Fibroblast of mammary gland (primary cell): ENCODE measurements at regions not wholly inside any gene's neighbourhood (a gene's known extent, or its start where the extent isn't known, plus 50 kb on each side); places are given as distances from the start of the nearest gene placed in this dataset.
"Not testable (repeated sequence)": the region's sequence is repeated elsewhere in the genome, so short reads cannot be mapped to it uniquely, and the experiment has no call there.

Source experiments
- DNase-seq: peaks from one replicate; pipeline ENCODE4 v3.0.0-alpha.2; 2010; ENCODE audit warnings: low read depth
- H3K4me3 ChIP-seq: 2 replicates; pipeline ENCODE4 v1.5.1; 2011; ENCODE audit warnings: low read depth, mild to moderate bottlenecking, low read length, moderate library complexity; ENCODE audit not compliant: control insufficient read depth
- TF ChIP-seq, protein P1 (sequence below): conservative IDR thresholded peaks from 2 replicates; pipeline ENCODE4 v1.5.1; 2011; ENCODE audit warnings: low read depth, low read length, inconsistent platforms; ENCODE audit not compliant: control insufficient read depth, insufficient read depth

- no peak for DNase-seq
- no peak overlapping the region for H3K4me3 ChIP-seq
- TF ChIP-seq, protein P1, sequence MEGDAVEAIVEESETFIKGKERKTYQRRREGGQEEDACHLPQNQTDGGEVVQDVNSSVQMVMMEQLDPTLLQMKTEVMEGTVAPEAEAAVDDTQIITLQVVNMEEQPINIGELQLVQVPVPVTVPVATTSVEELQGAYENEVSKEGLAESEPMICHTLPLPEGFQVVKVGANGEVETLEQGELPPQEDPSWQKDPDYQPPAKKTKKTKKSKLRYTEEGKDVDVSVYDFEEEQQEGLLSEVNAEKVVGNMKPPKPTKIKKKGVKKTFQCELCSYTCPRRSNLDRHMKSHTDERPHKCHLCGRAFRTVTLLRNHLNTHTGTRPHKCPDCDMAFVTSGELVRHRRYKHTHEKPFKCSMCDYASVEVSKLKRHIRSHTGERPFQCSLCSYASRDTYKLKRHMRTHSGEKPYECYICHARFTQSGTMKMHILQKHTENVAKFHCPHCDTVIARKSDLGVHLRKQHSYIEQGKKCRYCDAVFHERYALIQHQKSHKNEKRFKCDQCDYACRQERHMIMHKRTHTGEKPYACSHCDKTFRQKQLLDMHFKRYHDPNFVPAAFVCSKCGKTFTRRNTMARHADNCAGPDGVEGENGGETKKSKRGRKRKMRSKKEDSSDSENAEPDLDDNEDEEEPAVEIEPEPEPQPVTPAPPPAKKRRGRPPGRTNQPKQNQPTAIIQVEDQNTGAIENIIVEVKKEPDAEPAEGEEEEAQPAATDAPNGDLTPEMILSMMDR = no peak
These were observed 443.4 kb downstream of the TECRL start for GRCh38 chr4:63965875-63966274.

- not testable (repeated sequence) for H3K4me3 ChIP-seq, DNase-seq
These were observed 466.5 kb downstream of the TECRL start for GRCh38 chr4:63942706-63943286.

DNA sequence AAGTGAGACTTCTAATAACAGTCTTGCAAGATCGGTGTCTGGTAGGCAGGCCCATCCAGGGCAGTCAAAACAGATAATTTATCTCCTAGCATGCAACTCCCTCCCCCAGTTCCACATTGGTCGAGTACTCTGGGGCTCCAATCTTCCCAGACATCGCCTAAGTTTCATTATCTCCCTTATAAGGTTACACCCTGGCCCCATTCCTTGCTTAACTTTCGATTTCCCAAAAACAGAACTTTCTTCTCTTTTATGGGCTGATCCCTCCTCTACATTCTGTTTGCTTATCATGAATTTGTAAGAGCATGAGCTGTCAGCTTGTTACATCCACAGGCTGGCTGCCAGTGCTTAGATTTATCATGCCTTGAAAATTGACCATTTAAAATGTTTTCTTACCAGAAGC is 471.3 kb downstream of the TECRL start:
- no peak for DNase-seq
- H3K4me3 ChIP-seq = no peak overlapping the region
- TF ChIP-seq, protein P1 = no peak

GRCh38 chr4:63922146-63922545 is 487.1 kb downstream of the TECRL start:
- no peak overlapping the region for H3K4me3 ChIP-seq
- TF ChIP-seq, protein P1 = no peak
- no peak for DNase-seq

GRCh38 chr4:63921561-63921960 is 487.7 kb downstream of the TECRL start:
- TF ChIP-seq, protein P1 = no peak
- DNase-seq = no peak

GRCh38 chr4:63919636-63920365 is 489.4 kb downstream of the TECRL start:
- no peak for DNase-seq
- no peak overlapping the region for H3K4me3 ChIP-seq
- TF ChIP-seq, protein P1 = no peak

More at GRCh38 chr4:63921561-63921960, 487.7 kb downstream of the TECRL start:
- no peak overlapping the region for H3K4me3 ChIP-seq

DNA sequence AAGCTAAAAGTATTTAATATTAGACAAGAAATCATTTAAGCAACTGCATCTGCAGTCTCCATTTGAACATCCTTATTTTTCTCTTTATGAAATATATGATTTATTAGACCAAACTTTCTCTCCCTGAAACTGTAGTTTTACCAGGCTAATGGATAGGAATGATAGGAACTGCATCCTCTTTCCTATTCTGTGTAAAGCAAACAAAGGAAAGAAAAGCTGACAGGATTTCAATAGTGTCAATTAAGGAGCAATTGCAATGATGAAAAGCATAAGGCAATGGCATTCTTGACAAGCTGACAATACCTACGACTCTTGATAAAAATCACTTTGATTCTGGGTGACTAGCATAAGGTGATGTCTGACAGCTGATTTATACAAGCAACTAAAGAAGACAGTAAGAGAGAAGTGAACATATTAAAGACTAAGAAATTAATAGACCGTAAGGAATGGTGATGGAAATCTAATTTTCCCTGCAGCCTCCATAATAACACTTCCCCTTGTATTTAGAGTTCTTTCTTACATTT is 502.5 kb downstream of the TECRL start:
- no peak for DNase-seq
- TF ChIP-seq, protein P1 = no peak
- no peak overlapping the region for H3K4me3 ChIP-seq
